Glutamatergic neuron (in vitro differentiated cells): ENCODE measurements at regions not wholly inside any gene's neighbourhood (a gene's known extent, or its start where the extent isn't known, plus 50 kb on each side); places are given as distances from the start of the nearest gene placed in this dataset.
"Not testable (repeated sequence)": the region's sequence is repeated elsewhere in the genome, so short reads cannot be mapped to it uniquely, and the experiment has no call there.

Experiments used
- DNase-seq: peaks from one replicate; pipeline ENCODE4 v3.0.0; 2022
- H3K27ac Mint-ChIP-seq: one replicate; pipeline ENCODE4 v1.8.0; 2020; ENCODE audit warnings: mild to moderate bottlenecking, mixed read lengths, inconsistent platforms; ENCODE audit not compliant: unreplicated experiment
- H3K27me3 Mint-ChIP-seq: one replicate; pipeline ENCODE4 v1.8.0; 2020; ENCODE audit warnings: mild to moderate bottlenecking, moderate library complexity, mixed read lengths, inconsistent platforms; ENCODE audit not compliant: unreplicated experiment
- H3K36me3 Mint-ChIP-seq: one replicate; pipeline ENCODE4 v1.8.0; 2020; ENCODE audit warnings: mild to moderate bottlenecking, mixed read lengths, inconsistent platforms; ENCODE audit not compliant: unreplicated experiment
- H3K4me1 Mint-ChIP-seq: one replicate; pipeline ENCODE4 v1.8.0; 2020; ENCODE audit warnings: mild to moderate bottlenecking, low read depth, mixed read lengths, inconsistent platforms; ENCODE audit not compliant: unreplicated experiment
- H3K4me3 Mint-ChIP-seq: one replicate; pipeline ENCODE4 v1.8.0; 2020; ENCODE audit warnings: mild to moderate bottlenecking, mixed read lengths, inconsistent platforms; ENCODE audit not compliant: unreplicated experiment
- H3K9me3 Mint-ChIP-seq: one replicate; pipeline ENCODE4 v1.8.0; 2020; ENCODE audit warnings: mild to moderate bottlenecking, moderate library complexity, mixed read lengths, inconsistent platforms; ENCODE audit not compliant: unreplicated experiment
- TF ChIP-seq, protein P1 (sequence below): fragments of 200-600 bp; sonication (generic); IDR thresholded peaks from one replicate; pipeline ENCODE4 v1.5.0; 2021; ENCODE audit not compliant: partially characterized antibody, unreplicated experiment

DNA sequence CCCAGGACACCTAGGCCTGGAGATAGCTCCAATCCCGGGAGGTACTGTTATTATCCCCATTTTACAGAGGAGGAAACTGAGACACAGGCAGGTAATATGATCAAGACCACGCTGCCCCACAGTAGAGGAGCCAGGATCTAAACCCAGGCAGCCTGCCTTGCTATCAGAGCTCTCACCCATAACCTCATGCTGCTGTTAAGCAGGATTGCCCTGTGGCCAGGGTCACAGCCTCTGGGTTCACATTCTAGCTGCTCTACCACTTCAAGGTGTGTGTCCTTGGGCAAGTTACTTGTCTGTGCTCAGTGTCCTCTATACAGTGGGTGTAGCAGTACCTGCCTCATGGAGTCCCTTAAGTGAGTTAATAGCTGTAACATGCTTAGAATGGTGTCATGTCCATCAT lies 1015.3 kb downstream of the KCNJ18 start:
- H3K36me3 Mint-ChIP-seq, result peaks cover 19% of the 10 kb centered on the region

DNA sequence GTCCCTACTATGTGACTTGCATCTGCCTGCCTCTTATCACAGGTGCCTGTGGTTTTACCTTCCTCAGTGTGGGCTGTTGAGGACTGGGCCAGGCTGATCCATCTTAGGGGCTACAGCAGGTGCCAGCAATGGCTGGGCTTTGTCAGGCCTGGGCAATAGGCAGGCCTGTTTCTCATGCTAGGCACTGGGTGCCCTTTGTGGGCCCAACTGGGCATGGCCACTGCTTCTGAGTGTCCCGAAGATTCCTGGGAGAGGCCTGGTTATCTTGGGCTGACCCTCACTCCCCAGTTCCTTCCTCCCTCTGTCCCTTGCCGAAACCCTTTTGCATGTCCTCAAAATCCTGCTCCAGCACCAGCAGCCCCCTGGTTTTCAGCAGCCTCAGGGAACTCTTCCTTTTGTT lies 1024.9 kb downstream of the KCNJ18 start:
- DNase-seq, result no peak
- H3K4me3 Mint-ChIP-seq, result no peak overlapping the region
- no peak overlapping the region for H3K27ac Mint-ChIP-seq
- peaks cover 11% of the 10 kb centered on the region for H3K27me3 Mint-ChIP-seq
- peaks cover 11% of the 10 kb centered on the region for H3K36me3 Mint-ChIP-seq
- H3K4me1 Mint-ChIP-seq, result no peaks in the 10 kb centered on the region
- TF ChIP-seq, protein P1, sequence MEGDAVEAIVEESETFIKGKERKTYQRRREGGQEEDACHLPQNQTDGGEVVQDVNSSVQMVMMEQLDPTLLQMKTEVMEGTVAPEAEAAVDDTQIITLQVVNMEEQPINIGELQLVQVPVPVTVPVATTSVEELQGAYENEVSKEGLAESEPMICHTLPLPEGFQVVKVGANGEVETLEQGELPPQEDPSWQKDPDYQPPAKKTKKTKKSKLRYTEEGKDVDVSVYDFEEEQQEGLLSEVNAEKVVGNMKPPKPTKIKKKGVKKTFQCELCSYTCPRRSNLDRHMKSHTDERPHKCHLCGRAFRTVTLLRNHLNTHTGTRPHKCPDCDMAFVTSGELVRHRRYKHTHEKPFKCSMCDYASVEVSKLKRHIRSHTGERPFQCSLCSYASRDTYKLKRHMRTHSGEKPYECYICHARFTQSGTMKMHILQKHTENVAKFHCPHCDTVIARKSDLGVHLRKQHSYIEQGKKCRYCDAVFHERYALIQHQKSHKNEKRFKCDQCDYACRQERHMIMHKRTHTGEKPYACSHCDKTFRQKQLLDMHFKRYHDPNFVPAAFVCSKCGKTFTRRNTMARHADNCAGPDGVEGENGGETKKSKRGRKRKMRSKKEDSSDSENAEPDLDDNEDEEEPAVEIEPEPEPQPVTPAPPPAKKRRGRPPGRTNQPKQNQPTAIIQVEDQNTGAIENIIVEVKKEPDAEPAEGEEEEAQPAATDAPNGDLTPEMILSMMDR, result no peak
- peaks cover 23% of the 10 kb centered on the region for H3K9me3 Mint-ChIP-seq

More for the DNA sequence above, 1015.3 kb downstream of the KCNJ18 start:
- H3K27ac Mint-ChIP-seq, result no peak overlapping the region
- no peak overlapping the region for H3K4me3 Mint-ChIP-seq
- H3K27me3 Mint-ChIP-seq, result peaks cover 18% of the 10 kb centered on the region
- DNase-seq, result no peak
- TF ChIP-seq, protein P1, result no peak
- peaks cover 31% of the 10 kb centered on the region for H3K9me3 Mint-ChIP-seq
- no peaks in the 10 kb centered on the region for H3K4me1 Mint-ChIP-seq

DNA sequence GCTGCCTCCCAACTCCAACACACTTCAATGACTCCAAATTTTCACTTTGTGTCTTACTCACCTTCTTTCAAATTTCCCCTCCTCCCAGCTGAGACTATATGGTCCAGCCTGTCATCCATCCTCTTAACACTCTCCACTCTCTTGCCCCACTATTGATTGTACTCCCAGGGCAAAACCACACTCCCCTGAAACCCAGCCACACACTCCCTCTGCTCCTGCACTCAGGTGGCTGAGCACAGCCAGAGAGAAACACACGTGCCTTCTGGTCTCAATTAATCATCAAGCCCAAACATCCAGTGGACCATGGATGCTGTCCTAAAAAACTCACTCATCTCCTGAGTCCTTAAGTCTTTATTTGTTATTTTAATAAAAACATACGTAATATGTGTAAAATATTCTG lies 1026.4 kb downstream of the KCNJ18 start:
- H3K27ac Mint-ChIP-seq, result no peak overlapping the region
- H3K4me3 Mint-ChIP-seq, result no peak overlapping the region
- TF ChIP-seq, protein P1, result no peak
- no peak for DNase-seq
- H3K4me1 Mint-ChIP-seq, result no peaks in the 10 kb centered on the region
- peaks cover 19% of the 10 kb centered on the region for H3K9me3 Mint-ChIP-seq
- peaks cover 6% of the 10 kb centered on the region for H3K36me3 Mint-ChIP-seq
- peaks cover 8% of the 10 kb centered on the region for H3K27me3 Mint-ChIP-seq

DNA sequence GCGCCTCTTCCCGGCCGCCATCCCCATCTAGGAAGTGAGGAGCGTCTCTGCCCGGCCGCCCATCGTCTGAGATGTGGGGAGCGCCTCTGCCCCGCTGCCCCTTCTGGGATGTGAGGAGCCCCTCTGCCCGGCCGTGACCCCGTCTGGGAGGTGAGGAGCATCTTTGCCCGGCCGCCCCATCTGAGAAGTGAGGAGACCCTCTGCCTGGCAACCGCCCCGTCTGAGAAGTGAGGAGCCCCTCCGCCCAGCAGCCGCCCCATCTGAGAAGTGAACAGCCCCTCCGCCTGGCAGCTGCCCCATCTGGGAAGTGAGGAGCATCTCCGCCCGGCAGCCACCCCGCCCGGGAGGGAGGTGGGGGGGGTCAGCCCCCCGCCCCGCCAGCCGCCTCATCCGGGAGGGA lies 1048.7 kb downstream of the KCNJ18 start:
- not testable (repeated sequence) for H3K4me1 Mint-ChIP-seq, DNase-seq, H3K27ac Mint-ChIP-seq, H3K4me3 Mint-ChIP-seq, H3K27me3 Mint-ChIP-seq, H3K36me3 Mint-ChIP-seq
- peaks cover 12% of the 10 kb centered on the region for H3K9me3 Mint-ChIP-seq
